ENCODE measurements at regions not wholly inside any gene's neighbourhood (a gene's known extent, or its start where the extent isn't known, plus 50 kb on each side); places are given as distances from the start of the nearest gene placed in this dataset.
A peak's percentile ranks its signal among the peaks of the same experiment; 100 is the strongest.
"Not testable (repeated sequence)": the region's sequence is repeated elsewhere in the genome, so short reads cannot be mapped to it uniquely, and the experiment has no call there.

- H3K27me3 ChIP-seq (ENCODE audit: control insufficient read depth, insufficient read depth, low read length): peaks cover 7% of the 10 kb centered on the region
- DNase-seq: no peak
- H3K4me3 ChIP-seq (ENCODE audit: insufficient read depth, low read depth, low read length): no peak overlapping the region
- H3K36me3 ChIP-seq (replicated peaks; ENCODE audit: control insufficient read depth, insufficient read depth, low read length): no peaks in the 10 kb centered on the region
These were observed 170.2 kb upstream of the AUTS2 start for GRCh38 chr7:69428089-69428488.

GRCh38 chr7:69429911-69430383 is 168.3 kb upstream of the AUTS2 start:
- DNase-seq: no peak
- Histone ChIP-seq H3K36me3 (replicated peaks; ENCODE audit: control insufficient read depth, insufficient read depth, low read length) (no peaks in the 10 kb centered on the region), H3K27me3 (ENCODE audit: control insufficient read depth, insufficient read depth, low read length) (peaks cover 7% of the 10 kb centered on the region), H3K4me3 (ENCODE audit: insufficient read depth, low read depth, low read length) (no peak overlapping the region)

- Histone ChIP-seq H3K36me3 (replicated peaks; ENCODE audit: control insufficient read depth, insufficient read depth, low read length) (no peaks in the 10 kb centered on the region), H3K4me3 (ENCODE audit: insufficient read depth, low read depth, low read length) (no peak overlapping the region), H3K27me3 (ENCODE audit: control insufficient read depth, insufficient read depth, low read length) (peaks cover 7% of the 10 kb centered on the region)
- peak; percentile 28 for DNase-seq
These were observed 167.8 kb upstream of the AUTS2 start for GRCh38 chr7:69430384-69431021.

GRCh38 chr7:69431626-69432025 is 166.6 kb upstream of the AUTS2 start:
- Histone ChIP-seq H3K36me3 (replicated peaks; ENCODE audit: control insufficient read depth, insufficient read depth, low read length) (no peaks in the 10 kb centered on the region), H3K27me3 (ENCODE audit: control insufficient read depth, insufficient read depth, low read length) (peaks cover 7% of the 10 kb centered on the region)
- no peak for DNase-seq

GRCh38 chr7:69432276-69432675 is 166.0 kb upstream of the AUTS2 start:
- not testable (repeated sequence) for H3K4me3 ChIP-seq (ENCODE audit: insufficient read depth, low read depth, low read length); H3K36me3 ChIP-seq (replicated peaks; ENCODE audit: control insufficient read depth, insufficient read depth, low read length); H3K27me3 ChIP-seq (ENCODE audit: control insufficient read depth, insufficient read depth, low read length); DNase-seq

More at GRCh38 chr7:69431626-69432025, 166.6 kb upstream of the AUTS2 start:
- H3K4me3 ChIP-seq (ENCODE audit: insufficient read depth, low read depth, low read length): no peak overlapping the region

GRCh38 chr7:69433081-69433480 is 165.2 kb upstream of the AUTS2 start:
- Histone ChIP-seq H3K36me3 (replicated peaks; ENCODE audit: control insufficient read depth, insufficient read depth, low read length) (no peaks in the 10 kb centered on the region), H3K4me3 (ENCODE audit: insufficient read depth, low read depth, low read length) (no peak overlapping the region), H3K27me3 (ENCODE audit: control insufficient read depth, insufficient read depth, low read length) (peaks cover 7% of the 10 kb centered on the region)
- no peak for DNase-seq

GRCh38 chr7:69434398-69434815 is 163.9 kb upstream of the AUTS2 start:
- no peaks in the 10 kb centered on the region for H3K36me3 ChIP-seq (replicated peaks; ENCODE audit: control insufficient read depth, insufficient read depth, low read length)
- H3K27me3 ChIP-seq (ENCODE audit: control insufficient read depth, insufficient read depth, low read length): peaks cover 7% of the 10 kb centered on the region
- no peak for DNase-seq
- H3K4me3 ChIP-seq (ENCODE audit: insufficient read depth, low read depth, low read length): no peak overlapping the region

- no peaks in the 10 kb centered on the region for H3K36me3 ChIP-seq (replicated peaks; ENCODE audit: control insufficient read depth, insufficient read depth, low read length)
- H3K27me3 ChIP-seq (ENCODE audit: control insufficient read depth, insufficient read depth, low read length): peaks cover 2% of the 10 kb centered on the region
- no peak overlapping the region for H3K4me3 ChIP-seq (ENCODE audit: insufficient read depth, low read depth, low read length)
- no peak for DNase-seq
These were observed 162.6 kb upstream of the AUTS2 start for GRCh38 chr7:69435711-69436110.

GRCh38 chr7:69436946-69437345 is 161.3 kb upstream of the AUTS2 start:
- H3K27me3 ChIP-seq (ENCODE audit: control insufficient read depth, insufficient read depth, low read length): no peaks in the 10 kb centered on the region
- no peak overlapping the region for H3K4me3 ChIP-seq (ENCODE audit: insufficient read depth, low read depth, low read length)
- DNase-seq: no peak
- H3K36me3 ChIP-seq (replicated peaks; ENCODE audit: control insufficient read depth, insufficient read depth, low read length): no peaks in the 10 kb centered on the region

GRCh38 chr7:69438584-69439412 is 159.5 kb upstream of the AUTS2 start:
- no peak overlapping the region for H3K4me3 ChIP-seq (ENCODE audit: insufficient read depth, low read depth, low read length)
- DNase-seq: no peak
- no peaks in the 10 kb centered on the region for H3K27me3 ChIP-seq (ENCODE audit: control insufficient read depth, insufficient read depth, low read length)
- H3K36me3 ChIP-seq (replicated peaks; ENCODE audit: control insufficient read depth, insufficient read depth, low read length): no peaks in the 10 kb centered on the region

GRCh38 chr7:69439636-69440325 is 158.5 kb upstream of the AUTS2 start:
- Histone ChIP-seq H3K4me3 (ENCODE audit: insufficient read depth, low read depth, low read length) (no peak overlapping the region), H3K27me3 (ENCODE audit: control insufficient read depth, insufficient read depth, low read length) (no peaks in the 10 kb centered on the region), H3K36me3 (replicated peaks; ENCODE audit: control insufficient read depth, insufficient read depth, low read length) (no peaks in the 10 kb centered on the region)
- no peak for DNase-seq

- no peak for DNase-seq
- Histone ChIP-seq H3K4me3 (ENCODE audit: insufficient read depth, low read depth, low read length) (no peak overlapping the region), H3K27me3 (ENCODE audit: control insufficient read depth, insufficient read depth, low read length) (no peaks in the 10 kb centered on the region), H3K36me3 (replicated peaks; ENCODE audit: control insufficient read depth, insufficient read depth, low read length) (no peaks in the 10 kb centered on the region)
These were observed 157.3 kb upstream of the AUTS2 start for GRCh38 chr7:69440976-69441375.

- DNase-seq: no peak
- no peaks in the 10 kb centered on the region; the same call in 1 of the 2 replicates for H3K27me3 ChIP-seq (ENCODE audit: control insufficient read depth, insufficient read depth, low read length)
- no peaks in the 10 kb centered on the region for H3K36me3 ChIP-seq (replicated peaks; ENCODE audit: control insufficient read depth, insufficient read depth, low read length)
- no peak overlapping the region for H3K4me3 ChIP-seq (ENCODE audit: insufficient read depth, low read depth, low read length)
These were observed 155.1 kb upstream of the AUTS2 start for GRCh38 chr7:69443136-69443535.

- no peaks in the 10 kb centered on the region; the same call in 1 of the 2 replicates for H3K27me3 ChIP-seq (ENCODE audit: control insufficient read depth, insufficient read depth, low read length)
- no peak overlapping the region for H3K4me3 ChIP-seq (ENCODE audit: insufficient read depth, low read depth, low read length)
- no peak for DNase-seq
- no peaks in the 10 kb centered on the region for H3K36me3 ChIP-seq (replicated peaks; ENCODE audit: control insufficient read depth, insufficient read depth, low read length)
These were observed 152.7 kb upstream of the AUTS2 start for GRCh38 chr7:69445541-69445940.

GRCh38 chr7:69446213-69446612 is 152.1 kb upstream of the AUTS2 start:
- H3K27me3 ChIP-seq (ENCODE audit: control insufficient read depth, insufficient read depth, low read length); H3K36me3 ChIP-seq (replicated peaks; ENCODE audit: control insufficient read depth, insufficient read depth, low read length); H3K4me3 ChIP-seq (ENCODE audit: insufficient read depth, low read depth, low read length); DNase-seq: not testable (repeated sequence)
